ENCODE measurements at regions not wholly inside any gene's neighbourhood (a gene's known extent, or its start where the extent isn't known, plus 50 kb on each side); places are given as distances from the start of the nearest gene placed in this dataset.

DNA sequence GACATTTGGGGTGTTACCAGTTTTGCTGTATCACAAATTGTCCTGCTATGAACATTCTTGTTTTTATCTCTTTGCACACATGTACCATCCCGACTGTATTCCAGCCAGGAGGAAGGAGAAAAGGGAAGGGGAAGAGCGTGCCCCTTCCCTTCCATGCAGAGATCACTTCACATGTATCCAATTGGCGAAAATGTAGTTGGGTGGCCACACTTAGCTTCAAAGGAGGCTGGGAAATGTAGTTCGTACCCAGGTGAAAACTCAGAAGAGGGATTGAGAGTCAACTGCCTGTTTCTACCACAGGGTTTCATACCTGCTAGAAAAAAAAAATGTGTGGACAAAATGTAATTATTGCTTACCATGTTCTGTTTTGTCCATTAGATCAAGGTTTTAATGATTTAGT is 189.1 kb upstream of the PELI2 start:
- no peak for DNase-seq (ENCODE audit: low spot score in 2 of 2)
- H3K27ac ChIP-seq, result no peak overlapping the region
- no peak overlapping the region for H3K4me3 ChIP-seq
- no peaks in the 10 kb centered on the region for H3K9me3 ChIP-seq
- no peak for TF ChIP-seq CTCF (IDR thresholded peaks at IDR 0.05)
- no peaks in the 10 kb centered on the region for H3K4me1 ChIP-seq
- no peaks in the 10 kb centered on the region for H3K36me3 ChIP-seq
- H3K27me3 ChIP-seq, result no peaks in the 10 kb centered on the region
- intact Hi-C loops (cut with DNase I), result no loop called here

DNA sequence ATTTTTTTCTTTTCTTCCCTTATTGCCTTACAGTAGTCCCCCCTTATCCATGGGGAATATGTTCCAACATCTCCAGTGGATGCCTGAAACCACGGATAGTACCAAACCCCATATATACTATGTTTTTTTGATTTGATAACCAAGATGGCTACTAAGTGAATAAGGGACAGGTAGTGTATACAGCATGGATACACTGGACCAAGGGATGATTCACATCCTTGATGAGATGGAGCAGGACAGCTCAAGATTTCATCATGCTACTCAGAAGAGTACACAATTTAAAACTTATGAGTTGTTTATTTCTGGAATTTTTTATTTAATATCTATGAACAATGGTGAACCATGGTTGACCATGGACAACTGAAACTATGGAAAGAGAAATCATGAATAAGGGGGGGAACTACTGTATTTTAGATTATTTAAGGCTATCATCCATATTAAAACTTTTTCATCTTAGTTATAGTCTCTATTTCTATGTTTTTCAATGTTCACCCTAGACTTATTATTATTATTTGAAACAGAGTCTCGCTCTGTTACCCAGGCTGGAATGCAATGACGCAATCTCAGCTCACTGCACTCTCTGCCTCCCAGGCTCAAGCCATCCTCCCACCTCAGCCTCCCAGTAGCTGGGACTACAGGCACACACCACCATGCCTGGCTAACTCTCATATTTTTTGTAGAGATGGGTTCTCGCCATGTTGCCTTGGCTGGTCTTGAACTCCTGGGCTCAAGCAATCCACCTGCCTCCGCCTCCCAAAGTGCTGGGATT is 188.0 kb upstream of the PELI2 start:
- H3K9me3 ChIP-seq, result no peaks in the 10 kb centered on the region
- no peak for TF ChIP-seq CTCF (IDR thresholded peaks at IDR 0.05)
- DNase-seq (ENCODE audit: low spot score in 2 of 2), result no peak
- no peak overlapping the region for H3K4me3 ChIP-seq
- H3K27ac ChIP-seq, result no peak overlapping the region
- intact Hi-C loops (cut with DNase I), result no loop called here
- no peaks in the 10 kb centered on the region for H3K27me3 ChIP-seq
- H3K36me3 ChIP-seq, result no peaks in the 10 kb centered on the region
- no peaks in the 10 kb centered on the region for H3K4me1 ChIP-seq

- intact Hi-C loops (cut with DNase I), result no loop called here
- no peak overlapping the region for H3K4me3 ChIP-seq
- H3K36me3 ChIP-seq, result no peaks in the 10 kb centered on the region
- peaks cover 0 to 4% of the 10 kb centered on the region in 2 donors for H3K4me1 ChIP-seq
- H3K9me3 ChIP-seq, result no peaks in the 10 kb centered on the region
- H3K27ac ChIP-seq, result no peak overlapping the region
- TF ChIP-seq CTCF (IDR thresholded peaks at IDR 0.05), result no peak
- no peaks in the 10 kb centered on the region for H3K27me3 ChIP-seq
- no peak for DNase-seq (ENCODE audit: low spot score in 2 of 2)
These were observed 181.5 kb upstream of the PELI2 start for GRCh38 chr14:55936691-55937090.

- no peak overlapping the region for H3K27ac ChIP-seq
- DNase-seq (ENCODE audit: low spot score in 2 of 2), result no peak
- H3K36me3 ChIP-seq, result no peaks in the 10 kb centered on the region
- TF ChIP-seq CTCF (IDR thresholded peaks at IDR 0.05), result no peak
- H3K9me3 ChIP-seq, result no peaks in the 10 kb centered on the region
- H3K27me3 ChIP-seq, result no peaks in the 10 kb centered on the region
- peaks cover 0 to 4% of the 10 kb centered on the region in 2 donors for H3K4me1 ChIP-seq
- intact Hi-C loops (cut with DNase I), result no loop called here
- no peak overlapping the region for H3K4me3 ChIP-seq
These were observed 179.9 kb upstream of the PELI2 start for GRCh38 chr14:55938249-55938791.

- Histone ChIP-seq H3K4me3 (no peak overlapping the region), H3K9me3 (no peaks in the 10 kb centered on the region), H3K27me3 (no peaks in the 10 kb centered on the region), H3K4me1 (peaks cover 0 to 4% of the 10 kb centered on the region in 2 donors), H3K36me3 (no peaks in the 10 kb centered on the region), H3K27ac (no peak overlapping the region)
- TF ChIP-seq CTCF (IDR thresholded peaks at IDR 0.05), result no peak
- no peak for DNase-seq (ENCODE audit: low spot score in 2 of 2)
- intact Hi-C loops (cut with DNase I), result no loop called here
These were observed 176.0 kb upstream of the PELI2 start for GRCh38 chr14:55942076-55942654.

Data from ascending aorta (tissue), 2 donors.